HuH-7 (cell line): ENCODE measurements at regions not wholly inside any gene's neighbourhood (a gene's known extent, or its start where the extent isn't known, plus 50 kb on each side); places are given as distances from the start of the nearest gene placed in this dataset.
"Not testable (repeated sequence)": the region's sequence is repeated elsewhere in the genome, so short reads cannot be mapped to it uniquely, and the experiment has no call there.

Source experiments
- DNase-seq: peaks from one replicate; pipeline ENCODE4 v3.0.0; 2011; ENCODE audit warnings: low spot score

DNA sequence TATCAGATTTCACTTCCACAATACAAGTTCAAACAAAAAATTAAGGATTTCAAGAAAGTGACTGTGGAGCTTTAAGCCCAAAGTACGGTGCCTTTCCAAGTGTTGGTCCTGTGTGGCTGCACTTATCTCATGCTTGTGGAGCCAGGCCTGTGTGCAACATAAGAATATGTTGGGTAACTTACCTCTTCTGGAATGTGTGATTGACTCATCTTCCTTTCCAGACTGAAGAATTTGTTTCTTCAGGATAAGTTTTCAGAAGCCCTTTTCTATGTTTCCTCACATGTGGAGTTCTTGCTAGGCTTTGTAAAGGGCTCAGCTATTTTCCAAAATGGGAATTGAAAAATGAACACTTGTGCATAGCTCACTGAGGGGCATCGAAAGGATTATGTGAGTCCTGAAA is 485.1 kb upstream of the PAPPA start:
- DNase-seq = no peak

GRCh38 chr9:115671236-115671962 is 482.2 kb upstream of the PAPPA start:
- no peak for DNase-seq

DNA sequence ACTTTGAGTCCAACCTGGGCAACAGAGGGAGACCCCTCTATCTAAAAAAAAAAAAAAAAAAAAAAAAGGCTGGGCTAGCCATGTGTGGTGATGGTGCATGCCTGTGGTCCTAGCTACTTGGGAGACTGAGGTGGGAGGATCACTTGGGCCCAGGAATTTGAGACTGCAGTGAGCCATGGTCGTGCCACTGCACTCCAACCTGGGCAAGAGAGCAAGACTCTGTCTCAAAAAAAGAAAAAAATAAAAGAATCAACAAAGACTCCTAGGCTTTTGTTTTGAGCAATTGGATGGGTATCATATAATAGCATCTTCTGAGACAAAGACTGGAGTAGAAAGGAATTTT is 481.7 kb upstream of the PAPPA start:
- DNase-seq = no peak

GRCh38 chr9:115672477-115673316 is 480.9 kb upstream of the PAPPA start:
- DNase-seq = no peak

- DNase-seq = no peak
Observed at GRCh38 chr9:115673599-115673998, 480.0 kb upstream of the PAPPA start.

DNA sequence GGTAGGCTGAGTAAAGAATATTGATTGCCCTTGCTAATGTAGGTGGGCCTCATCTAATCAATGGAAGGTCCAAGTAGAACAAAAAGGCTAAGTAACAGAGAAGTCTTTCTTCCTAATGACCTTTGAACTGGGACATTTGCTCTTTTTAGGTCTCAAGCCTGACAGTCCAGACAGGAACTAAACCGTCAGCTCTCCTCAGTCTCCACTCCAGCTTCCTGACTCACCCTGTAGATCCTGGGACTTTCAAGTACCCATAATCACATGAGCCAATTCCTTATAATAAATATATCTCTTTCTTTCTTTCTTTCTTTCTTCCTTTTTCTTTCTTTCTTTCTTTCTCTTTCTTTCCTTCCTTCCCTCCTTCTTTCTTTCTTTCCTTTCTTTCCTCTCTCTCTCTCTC is 479.5 kb upstream of the PAPPA start:
- DNase-seq = no peak

GRCh38 chr9:115675834-115676233 is 477.8 kb upstream of the PAPPA start:
- DNase-seq = no peak

DNA sequence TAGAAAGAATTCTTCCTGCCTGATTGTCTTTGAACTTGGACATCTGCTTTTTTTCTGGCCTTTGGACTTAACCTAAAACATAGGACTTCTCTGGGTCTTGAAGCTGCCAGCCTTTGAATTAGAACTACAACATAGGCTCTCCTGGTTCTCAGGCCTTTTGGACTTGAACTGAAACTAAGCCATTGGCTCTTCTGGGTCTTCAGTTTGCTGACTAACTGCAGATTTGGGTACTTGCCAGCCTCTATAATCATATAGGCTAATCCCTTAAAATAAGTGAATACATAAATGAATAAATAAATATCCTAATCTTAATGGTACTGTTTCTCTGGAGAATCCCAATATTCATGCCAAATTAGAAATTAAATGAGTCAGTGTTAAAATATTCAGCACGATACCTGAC is 473.4 kb upstream of the PAPPA start:
- DNase-seq = no peak

- DNase-seq = no peak
Observed at GRCh38 chr9:115681585-115681984, 472.0 kb upstream of the PAPPA start.

GRCh38 chr9:115686069-115686468 is 467.5 kb upstream of the PAPPA start:
- no peak for DNase-seq

DNA sequence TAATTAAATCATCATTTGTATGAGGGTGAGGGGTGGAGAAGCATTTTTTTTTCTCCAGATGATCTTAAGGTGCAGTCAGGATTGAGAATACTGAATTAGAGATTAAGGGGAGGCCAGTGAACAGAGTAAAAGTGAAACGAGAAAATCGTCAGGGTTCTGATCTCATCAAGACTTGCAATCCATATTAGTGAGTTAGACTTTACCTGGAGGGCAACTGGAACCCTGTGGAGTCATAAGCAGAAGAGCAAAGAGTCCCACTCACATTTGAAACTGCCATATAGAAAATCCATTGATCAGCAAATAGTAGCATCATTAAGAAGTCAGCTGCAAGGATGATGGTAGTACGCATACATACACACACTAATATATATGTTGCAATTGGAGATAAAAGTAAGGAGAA is 466.2 kb upstream of the PAPPA start:
- no peak for DNase-seq

GRCh38 chr9:115689331-115689730 is 464.3 kb upstream of the PAPPA start:
- no peak for DNase-seq

DNA sequence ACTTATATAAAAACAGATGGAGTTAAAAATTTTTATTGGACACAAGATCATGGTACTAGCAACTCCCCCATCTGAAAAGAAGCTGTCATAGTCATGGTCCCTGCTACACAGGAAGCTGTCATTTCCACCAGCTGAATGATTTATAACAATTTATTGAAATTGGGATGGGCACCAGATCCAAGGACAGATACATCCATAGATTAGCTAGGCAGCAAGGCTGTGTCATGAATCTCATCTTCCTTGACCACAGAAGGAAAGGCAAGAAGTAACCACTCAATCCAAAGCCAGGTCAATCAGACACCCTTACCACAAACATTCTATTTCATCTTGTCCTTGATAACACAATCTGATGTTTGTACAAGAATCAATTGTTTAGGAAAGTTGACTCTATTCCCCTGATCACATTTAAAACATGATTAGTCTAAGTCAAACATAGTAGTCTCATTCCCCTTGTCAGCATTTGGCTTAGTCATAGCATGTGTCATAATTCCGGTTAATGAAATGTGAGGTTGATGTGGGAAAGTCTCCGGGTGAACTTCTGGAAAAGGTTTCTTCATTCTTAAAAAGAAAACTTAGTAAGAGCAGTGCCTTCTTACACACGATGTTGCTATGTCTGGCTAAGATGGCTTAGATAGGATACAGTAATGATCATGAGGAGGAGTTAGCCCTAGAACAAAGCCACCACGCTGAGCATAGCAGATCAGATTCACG is 462.6 kb upstream of the PAPPA start:
- no peak for DNase-seq

DNA sequence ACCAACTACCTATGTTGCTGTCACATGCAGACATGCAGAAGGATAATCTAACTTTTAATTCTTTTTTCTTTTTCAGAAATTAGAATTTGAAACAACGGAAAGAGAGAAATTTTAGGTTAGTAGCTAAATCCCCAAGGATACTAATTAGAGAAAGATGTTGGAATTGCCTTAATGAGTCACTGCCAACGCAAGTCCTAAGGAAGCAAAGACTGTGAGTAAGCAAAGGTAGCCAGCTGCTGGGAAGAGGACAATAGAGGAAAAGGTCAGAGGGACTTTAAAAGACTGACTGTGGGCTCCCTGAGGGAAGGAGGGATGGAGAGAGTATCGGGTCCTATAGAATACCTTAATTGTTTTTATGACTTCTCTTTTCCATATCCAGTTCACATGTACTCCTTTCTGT is 461.9 kb upstream of the PAPPA start:
- DNase-seq = no peak

GRCh38 chr9:115692868-115693267 is 460.7 kb upstream of the PAPPA start:
- not testable (repeated sequence) for DNase-seq

DNA sequence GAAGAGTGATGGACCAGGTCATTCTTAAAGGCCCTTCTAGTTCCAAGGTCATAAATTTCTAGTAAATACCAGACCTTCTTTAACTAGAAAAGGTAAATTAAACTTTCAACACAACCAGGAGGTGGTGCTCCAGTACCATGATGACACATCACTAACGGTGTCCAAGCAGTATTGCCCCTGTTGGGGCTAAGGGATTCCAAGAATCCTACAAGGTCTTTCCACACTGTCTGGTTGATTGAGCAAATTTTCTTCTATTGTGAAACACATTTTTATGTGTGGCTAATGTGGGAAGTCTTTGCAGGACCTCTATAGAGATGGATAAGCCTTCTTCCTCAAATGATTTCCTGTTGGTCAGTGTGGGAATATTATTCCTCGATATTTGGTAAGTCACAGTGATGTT is 459.6 kb upstream of the PAPPA start:
- DNase-seq = no peak

GRCh38 chr9:115694991-115695390 is 458.6 kb upstream of the PAPPA start:
- DNase-seq = no peak

DNA sequence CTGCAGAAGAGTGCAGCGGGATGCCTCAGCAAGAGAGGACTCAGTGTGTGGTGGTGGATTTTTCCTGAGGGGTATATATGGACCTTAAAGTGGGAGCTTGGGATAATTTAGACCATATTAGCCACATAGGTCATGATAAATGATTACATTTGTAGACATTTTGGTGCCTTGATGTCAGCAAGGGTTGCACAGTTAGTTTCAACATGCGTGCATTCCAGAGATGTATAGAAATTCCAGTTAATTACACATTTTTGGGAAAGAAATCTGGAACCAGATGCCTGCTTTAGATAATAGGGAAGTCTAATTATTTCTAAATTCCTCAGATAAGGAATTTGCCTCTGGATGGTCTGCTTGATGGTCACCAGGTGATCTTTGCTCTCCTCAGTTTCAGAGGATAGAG is 440.6 kb upstream of the PAPPA start:
- no peak for DNase-seq

DNA sequence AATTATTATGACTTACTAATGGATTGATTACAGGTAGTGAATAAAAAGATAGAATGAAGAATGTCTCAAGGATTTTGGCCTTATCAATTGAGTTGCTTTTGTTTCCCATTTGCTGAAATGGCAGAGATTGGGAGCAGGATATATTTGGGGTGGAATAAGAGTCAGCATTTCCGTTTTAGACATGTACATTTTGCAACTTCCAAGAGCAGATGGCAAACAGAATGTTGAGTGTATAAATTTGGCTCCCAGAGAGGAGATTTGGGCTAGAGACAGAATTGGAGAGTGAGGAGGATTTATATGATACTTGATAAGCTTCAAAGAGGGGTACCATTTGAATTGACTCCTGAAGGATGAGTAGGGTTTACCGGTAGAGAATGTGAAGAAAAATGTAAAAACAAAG is 437.9 kb upstream of the PAPPA start:
- no peak for DNase-seq

GRCh38 chr9:115717298-115717697 is 436.3 kb upstream of the PAPPA start:
- DNase-seq = no peak

GRCh38 chr9:115717711-115718173 is 435.8 kb upstream of the PAPPA start:
- no peak for DNase-seq

- DNase-seq = no peak
Observed at GRCh38 chr9:115730396-115730795, 423.2 kb upstream of the PAPPA start.

GRCh38 chr9:115730845-115731244 is 422.7 kb upstream of the PAPPA start:
- DNase-seq = no peak
